Natural killer cell (primary cell): ENCODE measurements at regions not wholly inside any gene's neighbourhood (a gene's known extent, or its start where the extent isn't known, plus 50 kb on each side); places are given as distances from the start of the nearest gene placed in this dataset.

Experiments
- ATAC-seq, 3 donors: fragments of 150-1000 bp in 2 of 3; fragments of 200-7000 bp in 1 of 3; cut with Tn5 transposase; 1 replicate in 1 of 3; 2 replicates in 2 of 3; pipeline ENCODE4 v1.10.0; 2021; ENCODE audit warnings: mild to moderate bottlenecking in 2 of 3, moderate library complexity in 2 of 3
- DNase-seq, 2 donors: peaks; one replicate each; pipeline versions ENCODE4 v3.0.0 to v3.0.0-alpha.2; 2013 to 2021; ENCODE audit warnings: mixed read lengths in 1 of 2
- H3K27ac ChIP-seq: one replicate; pipeline ENCODE4 v1.5.1; 2013; ENCODE audit warnings: mild to moderate bottlenecking, low read length
- H3K27me3 ChIP-seq: one replicate; pipeline ENCODE4 v1.6.1; 2013; ENCODE audit warnings: low read length; ENCODE audit not compliant: control insufficient read depth, insufficient read depth
- H3K36me3 ChIP-seq: one replicate; pipeline ENCODE4 v1.6.1; 2013; ENCODE audit warnings: low read length; ENCODE audit not compliant: control insufficient read depth, insufficient read depth
- H3K4me1 ChIP-seq: one replicate; pipeline ENCODE4 v1.6.1; 2013; ENCODE audit warnings: low read length; ENCODE audit not compliant: control insufficient read depth, insufficient read depth
- H3K4me3 ChIP-seq: one replicate; pipeline ENCODE4 v1.5.1; 2013; ENCODE audit warnings: low read length
- H3K9me3 ChIP-seq: one replicate; pipeline ENCODE4 v1.6.1; 2013; ENCODE audit warnings: low read length; ENCODE audit not compliant: control insufficient read depth, insufficient read depth
- H3K27ac Mint-ChIP-seq, 2 donors: one replicate each; pipeline ENCODE4 v1.8.0; 2022; ENCODE audit warnings: mild to moderate bottlenecking in 2 of 2, mixed read lengths in 2 of 2, moderate library complexity in 1 of 2
- H3K27me3 Mint-ChIP-seq, 2 donors: one replicate each; pipeline ENCODE4 v1.8.0; 2022; ENCODE audit warnings: low read depth in 2 of 2, mixed read lengths in 2 of 2
- H3K36me3 Mint-ChIP-seq: one replicate; pipeline ENCODE4 v1.8.0; 2022; ENCODE audit warnings: mixed read lengths
- H3K4me1 Mint-ChIP-seq, 2 donors: one replicate each; pipeline ENCODE4 v1.8.0; 2022; ENCODE audit warnings: mixed read lengths in 2 of 2
- H3K4me3 Mint-ChIP-seq: one replicate; pipeline ENCODE4 v1.8.0; 2022; ENCODE audit warnings: mild to moderate bottlenecking, moderate library complexity, mixed read lengths
- H3K9me3 Mint-ChIP-seq, 2 donors: one replicate each; pipeline ENCODE4 v1.8.0; 2022; ENCODE audit warnings: mixed read lengths in 2 of 2
- CTCF ChIP-seq: fragments of 200-600 bp; IDR thresholded peaks from one replicate; pipeline ENCODE4 v1.8.0; 2022; ENCODE audit warnings: antibody characterized with exemption
- WGBS: methylation state at CpG from one replicate; pipeline ENCODE4 v1.1.7; 2013; ENCODE audit warnings: missing lambda C conversion rate; ENCODE audit not compliant: insufficient coverage; 5-methylcytosine and 5-hydroxymethylcytosine counted together
- intact Hi-C: fragments of 100-400 bp; cut with micrococcal nuclease; formaldehyde crosslinking; loops from one replicate; pipeline ENCODE4 v1.14.2; 2022

- H3K27ac ChIP-seq = no peak overlapping the region
- H3K9me3 ChIP-seq = no peaks in the 10 kb centered on the region
- no peaks in the 10 kb centered on the region for H3K36me3 ChIP-seq
- no peak for ATAC-seq
- Mint-ChIP-seq H3K9me3 (no peaks in the 10 kb centered on the region), H3K4me1 (peaks cover 0 to 11% of the 10 kb centered on the region in 2 donors), H3K4me3 (no peak overlapping the region), H3K27me3 (peaks cover 8 to 9% of the 10 kb centered on the region in 2 donors), H3K36me3 (no peaks in the 10 kb centered on the region), H3K27ac (no peak overlapping the region)
- H3K27me3 ChIP-seq = no peaks in the 10 kb centered on the region
- intact Hi-C loops = no loop called here
- 79% methylated on average over 4 of the region's 4 CpGs for WGBS
- no peak for TF ChIP-seq CTCF
- H3K4me3 ChIP-seq = no peak overlapping the region
- DNase-seq = no peak
- no peaks in the 10 kb centered on the region for H3K4me1 ChIP-seq
These were observed 96.1 kb upstream of the APC start for GRCh38 chr5:112641515-112642110.

- Mint-ChIP-seq H3K36me3 (no peaks in the 10 kb centered on the region), H3K9me3 (no peaks in the 10 kb centered on the region), H3K27me3 (peaks cover 9 to 10% of the 10 kb centered on the region in 2 donors), H3K27ac (no peak overlapping the region), H3K4me3 (no peak overlapping the region), H3K4me1 (peaks cover 0 to 19% of the 10 kb centered on the region in 2 donors)
- intact Hi-C loops = no loop called here
- H3K27me3 ChIP-seq = no peaks in the 10 kb centered on the region
- H3K36me3 ChIP-seq = no peaks in the 10 kb centered on the region
- DNase-seq (no peak), ATAC-seq (no peak)
- H3K4me3 ChIP-seq = no peak overlapping the region
- H3K27ac ChIP-seq = no peak overlapping the region
- TF ChIP-seq CTCF = no peak
- no peaks in the 10 kb centered on the region for H3K4me1 ChIP-seq
- no peaks in the 10 kb centered on the region for H3K9me3 ChIP-seq
These were observed 94.8 kb upstream of the APC start for GRCh38 chr5:112642885-112643284.

GRCh38 chr5:112643339-112643971 lies 94.2 kb upstream of the APC start:
- Mint-ChIP-seq H3K4me1 (peaks cover 0 to 19% of the 10 kb centered on the region in 2 donors), H3K9me3 (no peaks in the 10 kb centered on the region), H3K27ac (no peak overlapping the region), H3K4me3 (no peak overlapping the region), H3K36me3 (no peaks in the 10 kb centered on the region), H3K27me3 (peaks cover 14 to 15% of the 10 kb centered on the region in 2 donors)
- Histone ChIP-seq H3K36me3 (no peaks in the 10 kb centered on the region), H3K27me3 (no peaks in the 10 kb centered on the region), H3K4me3 (no peak overlapping the region), H3K27ac (no peak overlapping the region), H3K4me1 (no peaks in the 10 kb centered on the region), H3K9me3 (no peaks in the 10 kb centered on the region)
- TF ChIP-seq CTCF = no peak
- ATAC-seq = no peak
- no peak for DNase-seq
- intact Hi-C loops = no loop called here
- 71% methylated on average over 4 of the region's 4 CpGs for WGBS
